SK-N-SH (cell line): ENCODE measurements at regions not wholly inside any gene's neighbourhood (a gene's known extent, or its start where the extent isn't known, plus 50 kb on each side); places are given as distances from the start of the nearest gene placed in this dataset.

Source experiments
- EP300 ChIP-seq, 2 experiments: IDR thresholded peaks; 2 replicates each; pipeline versions ENCODE4 v1.4.0 to v1.6.1; 2012; ENCODE audit warnings: borderline replicate concordance in 1 of 2, low read depth in 1 of 2, low read length in 1 of 2
- MEF2A ChIP-seq: IDR thresholded peaks from 2 replicates; pipeline ENCODE4 v1.4.0; 2012; ENCODE audit warnings: low read depth, borderline replicate concordance
- POLR2AphosphoS5 ChIP-seq: IDR thresholded peaks from 2 replicates; pipeline ENCODE4 v1.6.1; 2012; ENCODE audit warnings: low read depth, low read length
- TAF1 ChIP-seq: IDR thresholded peaks from 2 replicates; pipeline ENCODE4 v1.6.1; 2012; ENCODE audit warnings: low read depth, mild to moderate bottlenecking, low read length, moderate library complexity, borderline replicate concordance
- TEAD4 ChIP-seq: IDR thresholded peaks from 2 replicates; pipeline ENCODE4 v1.4.0; 2012; ENCODE audit warnings: mild to moderate bottlenecking, borderline replicate concordance; ENCODE audit not compliant: insufficient read depth
- TF ChIP-seq, protein P1 (sequence below): fragments of 200-600 bp; sonication (generic); IDR thresholded peaks from 2 replicates; pipeline ENCODE4 v1.6.1; 2017; ENCODE audit warnings: antibody characterized with exemption, mild to moderate bottlenecking, moderate library complexity

DNA sequence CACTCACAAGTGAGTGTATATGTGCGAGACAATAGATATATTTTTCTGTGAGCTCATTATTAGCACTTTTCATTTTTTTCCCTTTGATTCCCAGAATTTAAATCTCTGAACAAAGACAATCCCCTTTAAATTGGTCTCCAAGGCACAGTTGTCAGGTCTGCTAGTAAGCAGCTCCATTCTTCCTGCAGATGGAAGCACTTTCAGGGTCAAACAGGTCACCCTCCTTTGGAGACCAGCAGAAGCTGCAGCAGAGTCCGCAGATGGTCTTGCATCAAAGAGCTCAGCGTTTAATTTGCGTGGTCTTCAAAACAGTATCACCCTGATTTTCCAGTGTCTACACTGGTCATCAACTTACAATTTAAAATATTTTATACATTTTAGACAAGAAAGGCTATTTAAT lies 543.8 kb downstream of the ARL4A start:
- TF ChIP-seq, protein P1, sequence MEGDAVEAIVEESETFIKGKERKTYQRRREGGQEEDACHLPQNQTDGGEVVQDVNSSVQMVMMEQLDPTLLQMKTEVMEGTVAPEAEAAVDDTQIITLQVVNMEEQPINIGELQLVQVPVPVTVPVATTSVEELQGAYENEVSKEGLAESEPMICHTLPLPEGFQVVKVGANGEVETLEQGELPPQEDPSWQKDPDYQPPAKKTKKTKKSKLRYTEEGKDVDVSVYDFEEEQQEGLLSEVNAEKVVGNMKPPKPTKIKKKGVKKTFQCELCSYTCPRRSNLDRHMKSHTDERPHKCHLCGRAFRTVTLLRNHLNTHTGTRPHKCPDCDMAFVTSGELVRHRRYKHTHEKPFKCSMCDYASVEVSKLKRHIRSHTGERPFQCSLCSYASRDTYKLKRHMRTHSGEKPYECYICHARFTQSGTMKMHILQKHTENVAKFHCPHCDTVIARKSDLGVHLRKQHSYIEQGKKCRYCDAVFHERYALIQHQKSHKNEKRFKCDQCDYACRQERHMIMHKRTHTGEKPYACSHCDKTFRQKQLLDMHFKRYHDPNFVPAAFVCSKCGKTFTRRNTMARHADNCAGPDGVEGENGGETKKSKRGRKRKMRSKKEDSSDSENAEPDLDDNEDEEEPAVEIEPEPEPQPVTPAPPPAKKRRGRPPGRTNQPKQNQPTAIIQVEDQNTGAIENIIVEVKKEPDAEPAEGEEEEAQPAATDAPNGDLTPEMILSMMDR: no peak
- no peak for TF ChIP-seq EP300 (IDR thresholded peaks at IDR 0.05; ENCODE audit: borderline replicate concordance in 1 of 2, low read depth in 1 of 2, low read length in 1 of 2)
- no peak for TF ChIP-seq TEAD4
- no peak for TF ChIP-seq POLR2AphosphoS5
- no peak for TF ChIP-seq MEF2A
- no peak for TF ChIP-seq TAF1
